ENCODE measurements at regions not wholly inside any gene's neighbourhood (a gene's known extent, or its start where the extent isn't known, plus 50 kb on each side); places are given as distances from the start of the nearest gene placed in this dataset.

GRCh38 chr14:94940263-94940993 is 170.5 kb upstream of the GSC start:
- no peak for ATAC-seq
- no peaks in the 10 kb centered on the region for H3K9me3 ChIP-seq (ENCODE audit: control insufficient read depth, insufficient read depth, low read length)
- TF ChIP-seq CTCF (IDR thresholded peaks at IDR 0.05), result no peak
- Mint-ChIP-seq H3K27me3 (ENCODE audit: low read depth in 2 of 2) (no peaks in the 10 kb centered on the region), H3K4me3 (no peak overlapping the region), H3K9me3 (no peaks in the 10 kb centered on the region), H3K36me3 (no peaks in the 10 kb centered on the region), H3K27ac (no peak overlapping the region), H3K4me1 (peaks cover 2 to 8% of the 10 kb centered on the region in 2 donors)
- peaks cover 32% of the 10 kb centered on the region for H3K4me1 ChIP-seq (ENCODE audit: control insufficient read depth, insufficient read depth, low read length)
- H3K4me3 ChIP-seq (ENCODE audit: low read length), result no peak overlapping the region
- no peaks in the 10 kb centered on the region for H3K27me3 ChIP-seq (ENCODE audit: control insufficient read depth, insufficient read depth, low read length)
- H3K27ac ChIP-seq (ENCODE audit: low read length), result no peak overlapping the region
- no peak for DNase-seq
- H3K36me3 ChIP-seq (ENCODE audit: control insufficient read depth, insufficient read depth, low read length), result no peaks in the 10 kb centered on the region
- 83% methylated on average over 11 of the region's 11 CpGs for WGBS (ENCODE audit: insufficient coverage)
- intact Hi-C loops (cut with micrococcal nuclease), result no loop called here

GRCh38 chr14:94938016-94938415 is 168.1 kb upstream of the GSC start:
- no peaks in the 10 kb centered on the region for H3K36me3 ChIP-seq (ENCODE audit: control insufficient read depth, insufficient read depth, low read length)
- Mint-ChIP-seq H3K4me1 (no peaks in the 10 kb centered on the region), H3K27ac (no peak overlapping the region), H3K9me3 (no peaks in the 10 kb centered on the region), H3K36me3 (no peaks in the 10 kb centered on the region), H3K27me3 (ENCODE audit: low read depth in 2 of 2) (no peaks in the 10 kb centered on the region), H3K4me3 (no peak overlapping the region)
- no peak overlapping the region for H3K27ac ChIP-seq (ENCODE audit: low read length)
- TF ChIP-seq CTCF (IDR thresholded peaks at IDR 0.05), result no peak
- no peaks in the 10 kb centered on the region for H3K9me3 ChIP-seq (ENCODE audit: control insufficient read depth, insufficient read depth, low read length)
- H3K4me1 ChIP-seq (ENCODE audit: control insufficient read depth, insufficient read depth, low read length), result peaks cover 17% of the 10 kb centered on the region
- intact Hi-C loops (cut with micrococcal nuclease), result no loop called here
- DNase-seq (no peak), ATAC-seq (peak in 1 of 3 donors; percentile 19)
- H3K4me3 ChIP-seq (ENCODE audit: low read length), result no peak overlapping the region
- 89% methylated on average over 2 of the region's 2 CpGs for WGBS (ENCODE audit: insufficient coverage)
- no peaks in the 10 kb centered on the region for H3K27me3 ChIP-seq (ENCODE audit: control insufficient read depth, insufficient read depth, low read length)

GRCh38 chr14:94936901-94937685 is 167.2 kb upstream of the GSC start:
- Mint-ChIP-seq H3K4me1 (no peaks in the 10 kb centered on the region), H3K27ac (no peak overlapping the region), H3K27me3 (ENCODE audit: low read depth in 2 of 2) (peaks cover 0 to 5% of the 10 kb centered on the region in 2 donors), H3K4me3 (no peak overlapping the region), H3K9me3 (no peaks in the 10 kb centered on the region), H3K36me3 (no peaks in the 10 kb centered on the region)
- H3K9me3 ChIP-seq (ENCODE audit: control insufficient read depth, insufficient read depth, low read length), result no peaks in the 10 kb centered on the region
- ATAC-seq (no peak), DNase-seq (no peak)
- peaks cover 17% of the 10 kb centered on the region for H3K4me1 ChIP-seq (ENCODE audit: control insufficient read depth, insufficient read depth, low read length)
- H3K27ac ChIP-seq (ENCODE audit: low read length), result no peak overlapping the region
- TF ChIP-seq CTCF (IDR thresholded peaks at IDR 0.05), result no peak
- H3K36me3 ChIP-seq (ENCODE audit: control insufficient read depth, insufficient read depth, low read length), result no peaks in the 10 kb centered on the region
- no peaks in the 10 kb centered on the region for H3K27me3 ChIP-seq (ENCODE audit: control insufficient read depth, insufficient read depth, low read length)
- 78% methylated on average over 24 of the region's 24 CpGs for whole genome bisulfite sequencing (ENCODE audit: insufficient coverage)
- intact Hi-C loops (cut with micrococcal nuclease), result no loop called here
- H3K4me3 ChIP-seq (ENCODE audit: low read length), result no peak overlapping the region
